ENCODE measurements at regions not wholly inside any gene's neighbourhood (a gene's known extent, or its start where the extent isn't known, plus 50 kb on each side); places are given as distances from the start of the nearest gene placed in this dataset.

DNA sequence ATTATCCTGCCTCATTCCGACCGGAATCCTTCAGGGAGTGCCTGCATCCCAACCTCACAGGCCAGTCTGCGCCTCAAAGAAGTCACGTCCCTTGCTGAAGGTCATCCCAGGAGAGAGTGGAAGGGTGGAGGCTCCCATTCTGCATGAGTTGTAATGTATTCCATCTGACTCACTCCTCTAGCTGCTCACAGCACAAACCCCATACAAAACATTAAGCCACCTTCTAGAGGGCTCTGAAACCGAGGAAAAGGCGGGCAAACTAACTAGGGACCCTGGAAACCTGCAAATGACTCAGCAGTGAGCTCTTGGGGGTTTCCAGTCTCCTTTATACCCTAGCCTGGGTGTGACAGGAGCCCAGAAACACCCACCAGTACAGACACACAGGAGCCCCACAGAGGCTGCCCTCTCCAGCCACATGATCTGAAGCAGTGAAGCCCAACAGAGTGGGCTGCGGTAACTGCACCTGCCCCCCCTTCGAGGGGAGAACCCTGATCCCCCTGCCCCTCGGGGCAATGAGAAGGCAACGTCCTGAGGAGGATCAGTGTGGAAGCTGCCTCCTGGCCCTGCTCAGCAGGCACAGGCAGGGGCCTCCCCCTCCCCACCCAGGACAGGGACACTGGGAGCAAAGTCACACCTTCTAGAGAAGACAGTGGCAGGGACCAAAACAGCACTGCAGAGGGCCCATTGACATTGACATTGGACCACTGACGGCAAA, 69.3 kb upstream of the SNTG2 start:
- TF ChIP-seq, protein P1, sequence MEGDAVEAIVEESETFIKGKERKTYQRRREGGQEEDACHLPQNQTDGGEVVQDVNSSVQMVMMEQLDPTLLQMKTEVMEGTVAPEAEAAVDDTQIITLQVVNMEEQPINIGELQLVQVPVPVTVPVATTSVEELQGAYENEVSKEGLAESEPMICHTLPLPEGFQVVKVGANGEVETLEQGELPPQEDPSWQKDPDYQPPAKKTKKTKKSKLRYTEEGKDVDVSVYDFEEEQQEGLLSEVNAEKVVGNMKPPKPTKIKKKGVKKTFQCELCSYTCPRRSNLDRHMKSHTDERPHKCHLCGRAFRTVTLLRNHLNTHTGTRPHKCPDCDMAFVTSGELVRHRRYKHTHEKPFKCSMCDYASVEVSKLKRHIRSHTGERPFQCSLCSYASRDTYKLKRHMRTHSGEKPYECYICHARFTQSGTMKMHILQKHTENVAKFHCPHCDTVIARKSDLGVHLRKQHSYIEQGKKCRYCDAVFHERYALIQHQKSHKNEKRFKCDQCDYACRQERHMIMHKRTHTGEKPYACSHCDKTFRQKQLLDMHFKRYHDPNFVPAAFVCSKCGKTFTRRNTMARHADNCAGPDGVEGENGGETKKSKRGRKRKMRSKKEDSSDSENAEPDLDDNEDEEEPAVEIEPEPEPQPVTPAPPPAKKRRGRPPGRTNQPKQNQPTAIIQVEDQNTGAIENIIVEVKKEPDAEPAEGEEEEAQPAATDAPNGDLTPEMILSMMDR (IDR thresholded peaks at IDR 0.05; ENCODE audit: low read length) = no peak
- no peak for TF ChIP-seq EZH2phosphoT487 (IDR thresholded peaks at IDR 0.05; ENCODE audit: low read length)

Measured in MM.1S (cell line).